HEK293 (cell line): ENCODE measurements at regions not wholly inside any gene's neighbourhood (a gene's known extent, or its start where the extent isn't known, plus 50 kb on each side); places are given as distances from the start of the nearest gene placed in this dataset.

ENCODE experiments used
- CTCF ChIA-PET: fragments of 350-600 bp; formaldehyde crosslinking; extraction: SDS; loops from one replicate; lab custom pipeline; 2021; ENCODE audit warnings: antibody characterized with exemption; lab: Yijun Ruan, JAX
- POLR2A ChIA-PET: fragments of 300-600 bp; formaldehyde crosslinking; extraction: SDS; loops from one replicate; lab custom pipeline; 2020; ENCODE audit warnings: antibody characterized with exemption, inconsistent platforms; lab: Yijun Ruan, JAX
- H3K27ac ChIP-seq: fragments of 200-500 bp; sonication (Bioruptor generic); 2 replicates; pipeline ENCODE4 v1.5.1; 2014; ENCODE audit warnings: low read depth, low read length, control low read depth, inconsistent platforms; ENCODE audit errors: extremely low read depth
- H3K36me3 ChIP-seq, 2 experiments: fragments of 200-500 bp in 1 of 2; sonication (Bioruptor generic) in 1 of 2; 1 replicate in 1 of 2; 2 replicates in 1 of 2; pipeline ENCODE4 v1.5.1; 2014 to 2017; ENCODE audit warnings: inconsistent platforms in 2 of 2, low read length in 2 of 2; ENCODE audit not compliant: control insufficient read depth in 2 of 2, insufficient read depth in 1 of 2
- H3K4me1 ChIP-seq: fragments of 200-500 bp; sonication (Bioruptor generic); 2 replicates; pipeline ENCODE4 v1.5.1; 2014; ENCODE audit warnings: mild to moderate bottlenecking, low read length, inconsistent platforms; ENCODE audit not compliant: control insufficient read depth, insufficient read depth
- H3K4me3 ChIP-seq: 2 replicates; pipeline ENCODE4 v1.5.1; 2011; ENCODE audit warnings: low read depth, mild to moderate bottlenecking, control low read depth, low read length, moderate library complexity
- H3K9me3 ChIP-seq: fragments of 200-500 bp; sonication (Bioruptor generic); 2 replicates; pipeline ENCODE4 v1.5.1; 2014; ENCODE audit warnings: low read depth, low read length, inconsistent platforms; ENCODE audit not compliant: control insufficient read depth, insufficient read depth
- GLIS2 ChIP-seq: fragments of 450-650 bp; formaldehyde crosslinking; IDR thresholded peaks from 2 replicates; pipeline ENCODE4 v1.5.1; 2016; ENCODE audit warnings: missing biosample characterization, missing genetic modification characterization
- OVOL3 ChIP-seq: fragments of 450-650 bp; formaldehyde crosslinking; IDR thresholded peaks from 2 replicates; pipeline ENCODE4 v1.5.1; 2016; ENCODE audit warnings: missing biosample characterization, missing genetic modification characterization
- PRDM1 ChIP-seq: fragments of 450-650 bp; formaldehyde crosslinking; IDR thresholded peaks from 2 replicates; pipeline ENCODE4; 2016; ENCODE audit warnings: missing biosample characterization, missing genetic modification characterization
- ZBTB1 ChIP-seq: fragments of 450-650 bp; formaldehyde crosslinking; IDR thresholded peaks from 2 replicates; pipeline ENCODE4 v1.5.1; 2016; ENCODE audit warnings: missing biosample characterization, missing genetic modification characterization
- ZFP37 ChIP-seq: fragments of 450-650 bp; formaldehyde crosslinking; IDR thresholded peaks from 2 replicates; pipeline ENCODE4 v1.5.1; 2016; ENCODE audit warnings: missing biosample characterization, missing genetic modification characterization
- ZNF174 ChIP-seq: fragments of 450-650 bp; formaldehyde crosslinking; IDR thresholded peaks from 2 replicates; pipeline ENCODE4 v1.5.0; 2017; ENCODE audit warnings: missing biosample characterization, mild to moderate bottlenecking, missing genetic modification characterization
- ZNF239 ChIP-seq: fragments of 450-650 bp; formaldehyde crosslinking; IDR thresholded peaks from 2 replicates; pipeline ENCODE4 v1.5.1; 2016; ENCODE audit warnings: missing biosample characterization, missing genetic modification characterization
- ZNF248 ChIP-seq: fragments of 450-650 bp; formaldehyde crosslinking; IDR thresholded peaks from 2 replicates; pipeline ENCODE4 v1.5.1; 2017; ENCODE audit warnings: missing biosample characterization, missing genetic modification characterization
- ZNF274 ChIP-seq, 2 experiments: fragments of 200-500 bp in 1 of 2; fragments of 450-650 bp in 1 of 2; sonication (Bioruptor generic) in 1 of 2; formaldehyde crosslinking in 1 of 2; IDR thresholded peaks; 2 replicates each; pipeline versions ENCODE4 v1.5.1 to v1.6.1; 2014 to 2016; ENCODE audit warnings: borderline replicate concordance in 1 of 2, inconsistent platforms in 1 of 2, low read length in 1 of 2, missing biosample characterization in 1 of 2, missing genetic modification characterization in 1 of 2
- ZNF391 ChIP-seq: fragments of 450-650 bp; formaldehyde crosslinking; IDR thresholded peaks from 2 replicates; pipeline ENCODE4 v1.5.1; 2016; ENCODE audit warnings: low read depth, missing biosample characterization, missing genetic modification characterization, borderline replicate concordance
- ZNF600 ChIP-seq: fragments of 450-650 bp; formaldehyde crosslinking; IDR thresholded peaks from 2 replicates; pipeline ENCODE4 v1.5.1; 2016; ENCODE audit warnings: missing biosample characterization, missing genetic modification characterization
- ZNF610 ChIP-seq: fragments of 450-650 bp; formaldehyde crosslinking; IDR thresholded peaks from 2 replicates; pipeline ENCODE4 v1.5.1; 2016; ENCODE audit warnings: missing biosample characterization, missing genetic modification characterization, borderline replicate concordance
- ZNF624 ChIP-seq: fragments of 450-650 bp; formaldehyde crosslinking; IDR thresholded peaks from 2 replicates; pipeline ENCODE4 v1.5.1; 2017; ENCODE audit warnings: missing biosample characterization, missing genetic modification characterization
- ZNF843 ChIP-seq: fragments of 450-650 bp; formaldehyde crosslinking; IDR thresholded peaks from 2 replicates; pipeline ENCODE4 v1.5.1; 2016; ENCODE audit warnings: missing biosample characterization, missing genetic modification characterization
- ZSCAN30 ChIP-seq: fragments of 450-650 bp; IDR thresholded peaks from 2 replicates; pipeline ENCODE4 v1.5.1; 2018; ENCODE audit warnings: missing biosample characterization, mild to moderate bottlenecking, missing genetic modification characterization, moderate library complexity
- TF ChIP-seq, protein P1 (sequence below): fragments of 450-650 bp; formaldehyde crosslinking; IDR thresholded peaks from 2 replicates; pipeline ENCODE4 v1.5.1; 2016; ENCODE audit warnings: missing biosample characterization, missing genetic modification characterization, borderline replicate concordance
- TF ChIP-seq, protein P2 (sequence below): fragments of 450-650 bp; formaldehyde crosslinking; IDR thresholded peaks from 2 replicates; pipeline ENCODE4; 2016; ENCODE audit warnings: missing biosample characterization, missing genetic modification characterization
- TF ChIP-seq, protein P3 (sequence below): fragments of 450-650 bp; formaldehyde crosslinking; IDR thresholded peaks from 2 replicates; pipeline ENCODE4 v1.5.1; 2016; ENCODE audit warnings: missing biosample characterization, missing genetic modification characterization
- TF ChIP-seq, protein P4 (sequence below): fragments of 450-650 bp; formaldehyde crosslinking; IDR thresholded peaks from 2 replicates; pipeline ENCODE4 v1.5.1; 2016; ENCODE audit warnings: missing biosample characterization, missing genetic modification characterization
- TF ChIP-seq, protein P5 (sequence below): fragments of 450-650 bp; formaldehyde crosslinking; IDR thresholded peaks from 2 replicates; pipeline ENCODE4 v1.5.1; 2016; ENCODE audit warnings: missing biosample characterization, missing genetic modification characterization

DNA sequence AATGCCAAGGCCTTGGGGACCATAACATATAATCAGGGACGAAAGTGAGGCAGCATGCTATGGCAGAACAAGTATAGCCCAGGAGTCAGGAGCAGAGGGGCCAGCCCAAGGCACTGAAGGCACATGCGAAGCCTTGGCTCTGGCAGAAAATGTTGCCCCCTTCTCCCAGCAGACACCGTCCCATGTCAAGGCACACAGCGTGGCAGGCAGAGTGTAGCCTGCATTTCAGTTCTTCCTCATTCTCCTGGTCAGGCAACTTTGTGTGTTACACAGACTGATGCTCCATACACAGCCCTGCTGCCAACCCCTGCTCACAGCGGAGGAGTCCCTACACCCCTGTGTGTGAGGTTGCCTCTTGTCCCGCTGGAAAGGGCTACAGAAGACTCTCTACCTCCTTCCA, 480.8 kb downstream of the BCL11A start (continued):
- TF ChIP-seq, protein P1, sequence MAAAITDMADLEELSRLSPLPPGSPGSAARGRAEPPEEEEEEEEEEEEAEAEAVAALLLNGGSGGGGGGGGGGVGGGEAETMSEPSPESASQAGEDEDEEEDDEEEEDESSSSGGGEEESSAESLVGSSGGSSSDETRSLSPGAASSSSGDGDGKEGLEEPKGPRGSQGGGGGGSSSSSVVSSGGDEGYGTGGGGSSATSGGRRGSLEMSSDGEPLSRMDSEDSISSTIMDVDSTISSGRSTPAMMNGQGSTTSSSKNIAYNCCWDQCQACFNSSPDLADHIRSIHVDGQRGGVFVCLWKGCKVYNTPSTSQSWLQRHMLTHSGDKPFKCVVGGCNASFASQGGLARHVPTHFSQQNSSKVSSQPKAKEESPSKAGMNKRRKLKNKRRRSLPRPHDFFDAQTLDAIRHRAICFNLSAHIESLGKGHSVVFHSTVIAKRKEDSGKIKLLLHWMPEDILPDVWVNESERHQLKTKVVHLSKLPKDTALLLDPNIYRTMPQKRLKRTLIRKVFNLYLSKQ = no peak
- TF ChIP-seq ZNF239 (tag by site-specific recombination) = no peak

DNA sequence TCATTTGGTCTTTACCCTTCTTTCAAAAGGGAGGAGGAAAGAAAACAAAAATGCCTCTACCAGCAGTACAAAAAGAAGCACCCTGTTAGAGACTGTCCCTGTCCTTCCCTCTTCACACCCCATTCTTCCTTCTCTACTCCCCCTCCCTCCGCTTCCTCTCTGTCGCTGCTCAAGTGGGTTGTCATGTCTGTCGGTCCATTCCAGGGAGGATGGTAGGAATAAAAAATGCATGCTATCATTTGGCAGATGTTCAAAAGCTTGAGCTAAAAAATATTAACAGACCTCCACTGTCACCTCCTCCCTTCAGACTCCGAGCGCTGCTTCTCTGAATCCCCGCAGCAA, 482.0 kb downstream of the BCL11A start:
- H3K4me1 ChIP-seq = no peaks in the 10 kb centered on the region
- CTCF ChIA-PET = interaction anchor here (0.7 kb wide), 1 partner anchor 59 kb away, joined by 6 read pairs; no protein-coding TSS in a partner anchor
- H3K9me3 ChIP-seq = no peaks in the 10 kb centered on the region
- no peaks in the 10 kb centered on the region for H3K36me3 ChIP-seq
- TF ChIP-seq ZNF624 (tag by site-specific recombination) = no peak
- TF ChIP-seq, all 188 proteins: peak for 0
- H3K4me3 ChIP-seq = no peak overlapping the region
- POLR2A ChIA-PET = no interaction called here
- H3K27ac ChIP-seq = no peak overlapping the region

DNA sequence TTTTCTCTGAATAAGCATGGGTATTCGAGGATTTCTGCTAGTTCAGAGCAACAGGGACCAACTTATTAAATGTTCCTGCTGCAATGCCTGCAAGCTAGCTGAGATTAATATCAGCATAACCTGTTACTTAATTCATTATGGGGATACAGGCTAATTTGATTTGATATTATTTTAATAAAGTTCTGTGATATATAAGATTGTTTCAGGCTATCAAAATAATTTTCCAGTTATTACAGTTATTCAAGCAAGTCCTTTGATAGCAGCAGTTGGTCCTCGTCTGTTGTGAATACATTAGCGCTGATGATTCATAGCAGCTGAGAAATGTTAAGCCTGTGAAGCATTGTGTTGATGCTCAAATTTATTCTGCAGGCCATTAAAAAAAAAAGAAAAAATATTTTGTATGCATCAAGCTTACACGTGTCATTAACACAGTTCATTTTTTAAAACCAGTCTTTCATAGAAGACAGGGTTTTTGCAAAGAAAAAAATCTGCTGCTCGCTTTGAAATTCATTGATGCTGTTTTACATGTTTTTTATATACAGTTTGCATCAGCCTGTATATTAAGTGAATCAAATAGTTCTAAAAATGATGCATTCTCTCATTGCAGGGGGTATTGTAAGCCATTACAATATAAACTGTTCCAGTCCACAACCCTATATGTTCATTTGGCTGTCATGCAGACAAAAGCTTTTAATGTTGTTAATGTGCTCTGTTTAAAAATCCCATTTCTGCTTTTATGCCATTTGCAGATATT, 482.5 kb downstream of the BCL11A start:
- H3K4me1 ChIP-seq = no peaks in the 10 kb centered on the region
- POLR2A ChIA-PET = no interaction called here
- CTCF ChIA-PET = interaction anchor here (0.7 kb wide), 1 partner anchor 59 kb away, joined by 6 read pairs; no protein-coding TSS in a partner anchor
- no peaks in the 10 kb centered on the region for H3K36me3 ChIP-seq
- no peaks in the 10 kb centered on the region for H3K9me3 ChIP-seq
- no peak for TF ChIP-seq ZNF600 (tag by site-specific recombination)
- TF ChIP-seq, protein P2, sequence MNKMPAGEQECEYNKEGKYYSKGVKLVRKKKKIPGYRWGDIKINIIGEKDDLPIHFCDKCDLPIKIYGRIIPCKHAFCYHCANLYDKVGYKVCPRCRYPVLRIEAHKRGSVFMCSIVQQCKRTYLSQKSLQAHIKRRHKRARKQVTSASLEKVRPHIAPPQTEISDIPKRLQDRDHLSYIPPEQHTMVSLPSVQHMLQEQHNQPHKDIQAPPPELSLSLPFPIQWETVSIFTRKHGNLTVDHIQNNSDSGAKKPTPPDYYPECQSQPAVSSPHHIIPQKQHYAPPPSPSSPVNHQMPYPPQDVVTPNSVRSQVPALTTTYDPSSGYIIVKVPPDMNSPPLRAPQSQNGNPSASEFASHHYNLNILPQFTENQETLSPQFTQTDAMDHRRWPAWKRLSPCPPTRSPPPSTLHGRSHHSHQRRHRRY (tag by site-specific recombination) = no peak
- TF ChIP-seq, protein P3, sequence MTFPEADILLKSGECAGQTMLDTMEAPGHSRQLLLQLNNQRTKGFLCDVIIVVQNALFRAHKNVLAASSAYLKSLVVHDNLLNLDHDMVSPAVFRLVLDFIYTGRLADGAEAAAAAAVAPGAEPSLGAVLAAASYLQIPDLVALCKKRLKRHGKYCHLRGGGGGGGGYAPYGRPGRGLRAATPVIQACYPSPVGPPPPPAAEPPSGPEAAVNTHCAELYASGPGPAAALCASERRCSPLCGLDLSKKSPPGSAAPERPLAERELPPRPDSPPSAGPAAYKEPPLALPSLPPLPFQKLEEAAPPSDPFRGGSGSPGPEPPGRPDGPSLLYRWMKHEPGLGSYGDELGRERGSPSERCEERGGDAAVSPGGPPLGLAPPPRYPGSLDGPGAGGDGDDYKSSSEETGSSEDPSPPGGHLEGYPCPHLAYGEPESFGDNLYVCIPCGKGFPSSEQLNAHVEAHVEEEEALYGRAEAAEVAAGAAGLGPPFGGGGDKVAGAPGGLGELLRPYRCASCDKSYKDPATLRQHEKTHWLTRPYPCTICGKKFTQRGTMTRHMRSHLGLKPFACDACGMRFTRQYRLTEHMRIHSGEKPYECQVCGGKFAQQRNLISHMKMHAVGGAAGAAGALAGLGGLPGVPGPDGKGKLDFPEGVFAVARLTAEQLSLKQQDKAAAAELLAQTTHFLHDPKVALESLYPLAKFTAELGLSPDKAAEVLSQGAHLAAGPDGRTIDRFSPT (tag by site-specific recombination) = no peak
- no peak for TF ChIP-seq ZNF610 (tag by site-specific recombination)
- TF ChIP-seq ZNF843 (tag by site-specific recombination) = no peak
- no peak for TF ChIP-seq ZFP37 (tag by site-specific recombination)
- no peak for TF ChIP-seq GLIS2 (tag by site-specific recombination)
- TF ChIP-seq, protein P4, sequence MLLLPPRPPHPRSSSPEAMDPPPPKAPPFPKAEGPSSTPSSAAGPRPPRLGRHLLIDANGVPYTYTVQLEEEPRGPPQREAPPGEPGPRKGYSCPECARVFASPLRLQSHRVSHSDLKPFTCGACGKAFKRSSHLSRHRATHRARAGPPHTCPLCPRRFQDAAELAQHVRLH (tag by site-specific recombination) = no peak
- no peak for TF ChIP-seq ZSCAN30 (tag by site-specific recombination)
- no peak for TF ChIP-seq ZNF174 (tag by site-specific recombination)
- TF ChIP-seq ZNF248 (tag by site-specific recombination) = no peak
- no peak for TF ChIP-seq OVOL3
- no peak for TF ChIP-seq ZNF391 (tag by site-specific recombination)
- TF ChIP-seq ZBTB1 (tag by site-specific recombination) = no peak
- TF ChIP-seq PRDM1 = no peak
- TF ChIP-seq, protein P5, sequence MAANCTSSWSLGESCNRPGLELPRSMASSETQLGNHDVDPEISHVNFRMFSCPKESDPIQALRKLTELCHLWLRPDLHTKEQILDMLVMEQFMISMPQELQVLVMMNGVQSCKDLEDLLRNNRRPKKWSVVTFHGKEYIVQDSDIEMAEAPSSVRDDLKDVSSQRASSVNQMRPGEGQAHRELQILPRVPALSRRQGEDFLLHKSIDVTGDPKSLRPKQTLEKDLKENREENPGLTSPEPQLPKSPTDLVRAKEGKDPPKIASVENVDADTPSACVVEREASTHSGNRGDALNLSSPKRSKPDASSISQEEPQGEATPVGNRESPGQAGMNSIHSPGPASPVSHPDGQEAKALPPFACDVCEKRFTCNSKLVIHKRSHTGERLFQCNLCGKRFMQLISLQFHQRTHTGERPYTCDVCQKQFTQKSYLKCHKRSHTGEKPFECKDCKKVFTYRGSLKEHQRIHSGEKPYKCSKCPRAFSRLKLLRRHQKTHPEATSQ (tag by site-specific recombination) = no peak
- TF ChIP-seq ZNF274 (IDR thresholded peaks at IDR 0.05; ENCODE audit: low read length) = no peak
- no peak for TF ChIP-seq ZNF274 (tag by site-specific recombination; IDR thresholded peaks at IDR 0.05; ENCODE audit: borderline replicate concordance)
- H3K4me3 ChIP-seq = no peak overlapping the region
- H3K27ac ChIP-seq = no peak overlapping the region
